HCT116 (cell line): ENCODE measurements at regions not wholly inside any gene's neighbourhood (a gene's known extent, or its start where the extent isn't known, plus 50 kb on each side); places are given as distances from the start of the nearest gene placed in this dataset.

Source experiments
- CBX3 ChIP-seq: IDR thresholded peaks from 2 replicates; pipeline ENCODE4 v1.6.1; 2012; ENCODE audit warnings: low read depth
- POLR2A ChIP-seq: IDR thresholded peaks from 2 replicates; pipeline ENCODE4 v1.7.0; 2011; ENCODE audit warnings: borderline replicate concordance; ENCODE audit not compliant: insufficient read depth, insufficient read length; ENCODE audit errors: extremely low read depth
- POLR2AphosphoS5 ChIP-seq: IDR thresholded peaks from 2 replicates; pipeline ENCODE4 v1.6.1; 2011; ENCODE audit warnings: mild to moderate bottlenecking, low read depth, low read length, moderate library complexity
- SIN3A ChIP-seq: IDR thresholded peaks from 2 replicates; pipeline ENCODE4 v1.6.1; 2012; ENCODE audit warnings: low read depth
- ZNF274 ChIP-seq: fragments of 200-500 bp; sonication (Bioruptor generic); IDR thresholded peaks from 2 replicates; pipeline ENCODE4 v1.6.1; 2014; ENCODE audit warnings: mild to moderate bottlenecking, low read depth, low read length, inconsistent platforms
- TF ChIP-seq, protein P1 (sequence below): IDR thresholded peaks from 2 replicates; pipeline ENCODE4 v1.6.1; 2011; ENCODE audit warnings: mild to moderate bottlenecking, low read length, moderate library complexity; ENCODE audit not compliant: insufficient replicate concordance; ENCODE audit errors: extremely low read depth
- TF ChIP-seq, protein P2 (sequence below), 3 experiments: fragments of 200-600 bp in 1 of 3; sonication (generic) in 1 of 3; IDR thresholded peaks in 2 of 3; conservative IDR thresholded peaks in 1 of 3; 2 replicates each; pipeline ENCODE4 v1.5.1; 2012 to 2017; ENCODE audit warnings: low read depth in 2 of 3, low read length in 2 of 3, antibody characterized with exemption in 1 of 3, borderline replicate concordance in 1 of 3, control low read depth in 1 of 3, mild to moderate bottlenecking in 1 of 3, mixed read lengths in 1 of 3, mixed run types in 1 of 3, moderate library complexity in 1 of 3; ENCODE audit not compliant: insufficient read depth in 1 of 3
- TF ChIP-seq, protein P3 (sequence below): IDR thresholded peaks from 2 replicates; pipeline ENCODE4 v1.6.1; 2012

DNA sequence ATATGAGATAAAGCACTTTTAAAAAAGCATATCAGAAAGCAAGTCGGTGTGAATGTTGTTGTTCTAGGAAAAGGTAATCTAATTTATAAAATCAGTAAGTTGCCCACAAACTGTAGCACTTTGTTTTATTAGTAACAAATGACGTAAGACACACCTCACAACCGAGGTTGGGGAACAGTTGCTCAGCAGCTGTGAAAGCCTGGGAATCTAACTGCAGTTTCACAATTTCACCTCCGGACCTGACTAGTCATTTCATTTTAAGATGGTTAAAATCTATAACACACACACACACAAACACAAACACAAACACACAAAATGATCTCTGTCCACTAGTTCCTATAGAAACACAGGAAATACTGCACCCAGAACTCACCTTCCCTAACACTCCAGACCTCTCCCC lies 406.7 kb upstream of the NR2F2 start:
- TF ChIP-seq POLR2AphosphoS5 = no peak
- TF ChIP-seq, protein P1, sequence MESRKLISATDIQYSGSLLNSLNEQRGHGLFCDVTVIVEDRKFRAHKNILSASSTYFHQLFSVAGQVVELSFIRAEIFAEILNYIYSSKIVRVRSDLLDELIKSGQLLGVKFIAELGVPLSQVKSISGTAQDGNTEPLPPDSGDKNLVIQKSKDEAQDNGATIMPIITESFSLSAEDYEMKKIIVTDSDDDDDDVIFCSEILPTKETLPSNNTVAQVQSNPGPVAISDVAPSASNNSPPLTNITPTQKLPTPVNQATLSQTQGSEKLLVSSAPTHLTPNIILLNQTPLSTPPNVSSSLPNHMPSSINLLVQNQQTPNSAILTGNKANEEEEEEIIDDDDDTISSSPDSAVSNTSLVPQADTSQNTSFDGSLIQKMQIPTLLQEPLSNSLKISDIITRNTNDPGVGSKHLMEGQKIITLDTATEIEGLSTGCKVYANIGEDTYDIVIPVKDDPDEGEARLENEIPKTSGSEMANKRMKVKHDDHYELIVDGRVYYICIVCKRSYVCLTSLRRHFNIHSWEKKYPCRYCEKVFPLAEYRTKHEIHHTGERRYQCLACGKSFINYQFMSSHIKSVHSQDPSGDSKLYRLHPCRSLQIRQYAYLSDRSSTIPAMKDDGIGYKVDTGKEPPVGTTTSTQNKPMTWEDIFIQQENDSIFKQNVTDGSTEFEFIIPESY = no peak
- TF ChIP-seq, protein P2, sequence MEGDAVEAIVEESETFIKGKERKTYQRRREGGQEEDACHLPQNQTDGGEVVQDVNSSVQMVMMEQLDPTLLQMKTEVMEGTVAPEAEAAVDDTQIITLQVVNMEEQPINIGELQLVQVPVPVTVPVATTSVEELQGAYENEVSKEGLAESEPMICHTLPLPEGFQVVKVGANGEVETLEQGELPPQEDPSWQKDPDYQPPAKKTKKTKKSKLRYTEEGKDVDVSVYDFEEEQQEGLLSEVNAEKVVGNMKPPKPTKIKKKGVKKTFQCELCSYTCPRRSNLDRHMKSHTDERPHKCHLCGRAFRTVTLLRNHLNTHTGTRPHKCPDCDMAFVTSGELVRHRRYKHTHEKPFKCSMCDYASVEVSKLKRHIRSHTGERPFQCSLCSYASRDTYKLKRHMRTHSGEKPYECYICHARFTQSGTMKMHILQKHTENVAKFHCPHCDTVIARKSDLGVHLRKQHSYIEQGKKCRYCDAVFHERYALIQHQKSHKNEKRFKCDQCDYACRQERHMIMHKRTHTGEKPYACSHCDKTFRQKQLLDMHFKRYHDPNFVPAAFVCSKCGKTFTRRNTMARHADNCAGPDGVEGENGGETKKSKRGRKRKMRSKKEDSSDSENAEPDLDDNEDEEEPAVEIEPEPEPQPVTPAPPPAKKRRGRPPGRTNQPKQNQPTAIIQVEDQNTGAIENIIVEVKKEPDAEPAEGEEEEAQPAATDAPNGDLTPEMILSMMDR (IDR thresholded peaks at IDR 0.05 in 2 of 3, conservative IDR thresholded peaks at IDR 0.05 in 1 of 3; ENCODE audit: borderline replicate concordance in 1 of 3, insufficient read depth in 1 of 3, low read depth in 2 of 3, low read length in 2 of 3) = no peak
- no peak for TF ChIP-seq SIN3A
- TF ChIP-seq ZNF274 = no peak
- TF ChIP-seq, protein P3, sequence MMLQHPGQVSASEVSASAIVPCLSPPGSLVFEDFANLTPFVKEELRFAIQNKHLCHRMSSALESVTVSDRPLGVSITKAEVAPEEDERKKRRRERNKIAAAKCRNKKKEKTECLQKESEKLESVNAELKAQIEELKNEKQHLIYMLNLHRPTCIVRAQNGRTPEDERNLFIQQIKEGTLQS = no peak
- no peak for TF ChIP-seq CBX3
- TF ChIP-seq POLR2A = no peak
